Body of pancreas (tissue), 4 donors: ENCODE measurements at regions not wholly inside any gene's neighbourhood (a gene's known extent, or its start where the extent isn't known, plus 50 kb on each side); places are given as distances from the start of the nearest gene placed in this dataset.

Experiments used
- ATAC-seq: fragments of 150-250 bp; one replicate; pipeline ENCODE4 v1.9.1; 2016
- DNase-seq, 4 donors: peaks; one replicate each; pipeline ENCODE4 v3.0.0-alpha.2; 2019
- H3K27ac ChIP-seq, 4 donors: fragments of 200-600 bp; sonication (generic); 1 replicate in 3 of 4; 2 replicates in 1 of 4; pipeline versions ENCODE4 v1.5.1 to v1.6.1; 2016 to 2019; ENCODE audit warnings: mild to moderate bottlenecking in 1 of 4, mixed read lengths in 1 of 4, moderate library complexity in 1 of 4
- H3K27me3 ChIP-seq, 2 donors: fragments of 200-600 bp; sonication (generic); one replicate each; pipeline ENCODE4 v1.6.0; 2016; ENCODE audit warnings: mild to moderate bottlenecking in 1 of 2
- H3K36me3 ChIP-seq, 2 donors: fragments of 200-600 bp; sonication (generic); replicated peaks in 1 of 2; 2 replicates each; pipeline ENCODE4 v1.5.1; 2016; ENCODE audit warnings: low read depth in 2 of 2; ENCODE audit not compliant: insufficient read depth in 1 of 2
- H3K4me1 ChIP-seq: fragments of 200-600 bp; sonication (generic); one replicate; pipeline ENCODE4 v1.6.0; 2016
- H3K4me3 ChIP-seq, 2 donors: fragments of 200-600 bp; sonication (generic); 1 replicate in 1 of 2; 2 replicates in 1 of 2; pipeline ENCODE4 v1.5.1; 2016 to 2019
- H3K9me3 ChIP-seq, 3 donors: fragments of 200-600 bp; sonication (generic); 1 replicate in 2 of 3; 2 replicates in 1 of 3; pipeline ENCODE4 v1.5.1; 2016
- CTCF ChIP-seq, 7 experiments: fragments of 450-650 bp in 4 of 7; fragments of 200-600 bp in 3 of 7; sonication (generic) in 3 of 7; IDR thresholded peaks; one replicate each; pipeline ENCODE4 v1.5.1; 2016 to 2019; ENCODE audit warnings: antibody characterized with exemption in 7 of 7
- POLR2A ChIP-seq, 3 donors: fragments of 450-650 bp; IDR thresholded peaks; one replicate each; pipeline ENCODE4 v1.6.1; 2016; ENCODE audit warnings: antibody characterized with exemption in 3 of 3, mild to moderate bottlenecking in 2 of 3
- WGBS, 2 donors: methylation state at CpG; one replicate each; pipeline ENCODE4 v1.1.5; 2017; 5-methylcytosine and 5-hydroxymethylcytosine counted together
- intact Hi-C: fragments of 100-400 bp; cut with DNase I; formaldehyde crosslinking; loops from one replicate; pipeline ENCODE4 v1.15.1; 2023

DNA sequence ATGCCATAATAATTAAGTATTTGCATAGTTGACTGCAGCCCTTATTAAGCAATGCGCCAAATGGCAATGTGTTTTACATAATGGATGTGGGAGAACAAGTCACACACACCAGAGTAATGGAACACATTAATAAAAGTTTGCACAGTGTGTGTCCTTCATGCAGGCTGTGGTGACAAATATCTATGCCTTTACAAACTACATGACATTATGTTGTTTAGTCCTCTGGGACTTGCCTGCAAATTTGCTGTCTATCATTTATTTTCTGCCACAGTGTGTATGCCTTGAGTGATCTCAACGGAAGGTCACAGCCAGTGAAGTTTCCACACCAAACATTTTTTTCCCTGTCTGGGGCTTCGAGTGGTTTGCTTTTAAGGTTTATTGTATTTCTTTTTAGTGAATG lies 175.2 kb upstream of the TMEFF2 start:
- intact Hi-C loops, result no loop called here
- Histone ChIP-seq H3K27me3 (no peaks in the 10 kb centered on the region), H3K9me3 (no peaks in the 10 kb centered on the region), H3K27ac (no peak overlapping the region), H3K36me3 (no peaks in the 10 kb centered on the region), H3K4me1 (no peaks in the 10 kb centered on the region), H3K4me3 (no peak overlapping the region)
- ATAC-seq, result no peak
- 62 to 63% methylated on average over 3 of the region's 3 CpGs for WGBS, 2 donors
- TF ChIP-seq POLR2A (IDR thresholded peaks at IDR 0.05), result no peak
- no peak for TF ChIP-seq CTCF (IDR thresholded peaks at IDR 0.05)
- DNase-seq, result no peak

- intact Hi-C loops, result no loop called here
Observed at GRCh38 chr2:192357217-192357616, 162.5 kb upstream of the TMEFF2 start.

GRCh38 chr2:192354512-192355244 lies 159.9 kb upstream of the TMEFF2 start:
- Histone ChIP-seq H3K4me3 (no peak overlapping the region), H3K36me3 (no peaks in the 10 kb centered on the region), H3K4me1 (no peaks in the 10 kb centered on the region), H3K27ac (no peak overlapping the region), H3K9me3 (no peaks in the 10 kb centered on the region), H3K27me3 (no peaks in the 10 kb centered on the region)
- DNase-seq (no peak), ATAC-seq (no peak)
- WGBS, 2 donors, result 45 to 52% methylated on average over 3 of the region's 3 CpGs
- TF ChIP-seq POLR2A (IDR thresholded peaks at IDR 0.05) (no peak), CTCF (IDR thresholded peaks at IDR 0.05) (no peak)
- intact Hi-C loops, result no loop called here

More at GRCh38 chr2:192357217-192357616, 162.5 kb upstream of the TMEFF2 start:
- H3K27ac ChIP-seq, result no peak overlapping the region
- no peaks in the 10 kb centered on the region for H3K36me3 ChIP-seq
- DNase-seq (no peak), ATAC-seq (no peak)
- WGBS, 2 donors, result 57 to 68% methylated on average over 3 of the region's 3 CpGs
- no peaks in the 10 kb centered on the region for H3K27me3 ChIP-seq
- no peaks in the 10 kb centered on the region for H3K9me3 ChIP-seq
- no peak overlapping the region for H3K4me3 ChIP-seq
- TF ChIP-seq CTCF (IDR thresholded peaks at IDR 0.05) (no peak), POLR2A (IDR thresholded peaks at IDR 0.05) (no peak)
- no peaks in the 10 kb centered on the region for H3K4me1 ChIP-seq

- Histone ChIP-seq H3K27me3 (no peaks in the 10 kb centered on the region), H3K9me3 (no peaks in the 10 kb centered on the region), H3K4me3 (no peak overlapping the region), H3K4me1 (no peaks in the 10 kb centered on the region), H3K27ac (no peak overlapping the region), H3K36me3 (no peaks in the 10 kb centered on the region)
- DNase-seq (no peak), ATAC-seq (no peak)
- TF ChIP-seq CTCF (IDR thresholded peaks at IDR 0.05), result no peak
- no peak for TF ChIP-seq POLR2A (IDR thresholded peaks at IDR 0.05)
- intact Hi-C loops, result no loop called here
- 55 to 57% methylated on average over 3 of the region's 3 CpGs for WGBS, 2 donors
Observed at GRCh38 chr2:192347542-192347941, 152.8 kb upstream of the TMEFF2 start.

DNA sequence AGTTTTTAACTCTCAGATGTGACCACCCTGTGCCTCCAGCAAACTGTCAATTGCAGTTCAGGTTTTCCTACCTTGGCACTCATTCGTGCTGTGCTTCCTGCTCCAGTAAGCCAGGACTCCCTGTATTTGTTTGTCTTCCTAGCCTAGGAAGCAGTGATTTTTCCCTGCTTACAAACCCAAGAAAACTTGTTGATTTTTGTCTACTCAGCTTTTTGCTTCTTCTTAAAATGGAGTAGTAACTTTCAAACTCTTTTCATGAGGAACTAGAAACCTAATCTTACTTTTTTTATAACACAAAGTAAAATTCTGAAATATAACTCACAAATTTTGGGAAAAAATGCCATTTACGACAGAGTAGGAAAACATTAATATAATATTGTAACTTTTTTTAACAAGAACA lies 150.6 kb upstream of the TMEFF2 start:
- Histone ChIP-seq H3K27ac (no peak overlapping the region), H3K4me1 (no peaks in the 10 kb centered on the region), H3K36me3 (no peaks in the 10 kb centered on the region), H3K9me3 (no peaks in the 10 kb centered on the region), H3K27me3 (no peaks in the 10 kb centered on the region), H3K4me3 (no peak overlapping the region)
- DNase-seq (no peak), ATAC-seq (no peak)
- WGBS, 2 donors, result 44 to 57% methylated on average over 2 of the region's 2 CpGs
- intact Hi-C loops, result no loop called here
- no peak for TF ChIP-seq CTCF (IDR thresholded peaks at IDR 0.05)
- no peak for TF ChIP-seq POLR2A (IDR thresholded peaks at IDR 0.05)
